Activated T-cell treated with anti-CD3 and anti-CD28 coated beads for 48 hours (primary cell): ENCODE measurements at regions not wholly inside any gene's neighbourhood (a gene's known extent, or its start where the extent isn't known, plus 50 kb on each side); places are given as distances from the start of the nearest gene placed in this dataset.
A peak's percentile ranks its signal among the peaks of the same experiment; 100 is the strongest.

Experiments used
- DNase-seq: peaks from one replicate; pipeline ENCODE4 v3.0.0-alpha.2; 2020; ENCODE audit warnings: low read depth

DNA sequence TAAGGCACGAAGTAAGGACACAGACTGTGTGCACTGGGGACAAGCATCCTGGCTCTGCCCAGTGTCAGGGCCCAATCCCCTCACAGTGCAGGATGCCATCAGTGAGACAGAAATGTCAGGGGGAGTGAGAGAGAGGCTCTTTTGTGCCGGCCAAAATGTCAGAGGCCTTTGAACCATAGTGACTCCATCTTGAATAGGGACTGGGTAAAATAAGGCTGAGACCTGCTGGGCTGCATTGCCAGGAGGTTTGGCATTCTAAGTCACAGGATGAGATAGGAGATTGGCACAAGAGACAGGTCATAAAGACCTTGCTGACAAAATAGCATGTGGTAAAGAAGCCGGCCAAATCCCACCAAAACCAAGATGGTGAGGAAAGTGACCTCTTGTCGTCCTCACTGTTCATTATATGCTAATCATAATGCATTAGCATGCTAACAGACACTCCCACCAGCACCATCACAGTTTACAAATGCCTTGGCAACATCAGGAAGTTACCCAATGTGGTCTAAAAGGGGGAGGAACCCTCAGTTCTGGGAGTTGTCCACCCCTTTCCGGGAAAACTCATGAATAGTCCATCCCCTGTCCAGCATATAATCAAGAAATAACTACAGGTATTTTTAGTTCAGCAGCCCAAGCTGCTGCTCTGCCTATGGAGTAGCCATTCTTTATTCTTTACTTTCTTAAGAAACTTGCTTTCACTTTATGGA lies 337.4 kb downstream of the LPIN1 start:
- DNase-seq: no peak

GRCh38 chr2:12087175-12087574 lies 340.7 kb downstream of the LPIN1 start:
- DNase-seq: no peak

GRCh38 chr2:12087671-12088380 lies 341.4 kb downstream of the LPIN1 start:
- no peak for DNase-seq

- no peak for DNase-seq
These were observed 342.6 kb downstream of the LPIN1 start for GRCh38 chr2:12089001-12089400.

DNA sequence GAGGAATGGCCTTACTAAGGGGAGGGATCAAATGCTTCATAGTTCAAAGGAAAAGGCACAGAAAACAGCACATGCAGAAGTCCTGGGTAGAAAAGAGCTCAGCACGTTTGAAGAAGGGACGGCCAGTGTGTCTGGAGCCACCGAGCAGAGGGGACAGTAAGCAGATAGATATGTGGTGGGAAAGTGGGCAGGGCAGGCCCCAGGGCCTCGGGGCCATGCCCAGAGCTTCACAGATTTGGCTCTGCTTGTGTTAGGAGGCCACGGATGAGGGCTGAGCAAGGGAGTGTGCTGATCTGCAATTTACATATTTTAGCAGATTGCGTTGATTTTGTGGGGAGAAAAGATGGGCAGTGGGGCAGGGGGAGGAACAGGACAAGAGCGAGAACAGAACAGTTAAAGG lies 343.1 kb downstream of the LPIN1 start:
- DNase-seq: no peak

- no peak for DNase-seq
These were observed 343.6 kb downstream of the LPIN1 start for GRCh38 chr2:12090072-12090471.

DNA sequence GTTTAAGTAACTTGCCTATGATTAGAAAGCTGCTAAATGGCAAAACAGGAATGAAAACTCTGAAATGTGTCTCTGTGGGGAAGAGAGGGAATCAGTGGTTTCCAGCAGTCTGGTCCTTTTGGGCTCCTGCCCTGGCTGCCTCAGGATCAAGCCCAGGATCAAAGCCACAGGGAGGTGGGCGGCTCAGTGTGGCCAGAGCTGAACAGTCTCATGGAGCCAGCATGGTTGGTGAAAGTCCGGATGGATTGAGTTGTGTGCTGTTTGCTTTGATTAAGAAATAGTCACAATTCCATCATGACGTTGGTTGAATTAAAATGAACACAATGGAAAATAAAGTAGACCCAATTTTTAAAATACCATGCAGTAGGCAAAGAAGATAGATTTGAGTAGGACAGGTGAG lies 344.2 kb downstream of the LPIN1 start:
- DNase-seq: no peak

DNA sequence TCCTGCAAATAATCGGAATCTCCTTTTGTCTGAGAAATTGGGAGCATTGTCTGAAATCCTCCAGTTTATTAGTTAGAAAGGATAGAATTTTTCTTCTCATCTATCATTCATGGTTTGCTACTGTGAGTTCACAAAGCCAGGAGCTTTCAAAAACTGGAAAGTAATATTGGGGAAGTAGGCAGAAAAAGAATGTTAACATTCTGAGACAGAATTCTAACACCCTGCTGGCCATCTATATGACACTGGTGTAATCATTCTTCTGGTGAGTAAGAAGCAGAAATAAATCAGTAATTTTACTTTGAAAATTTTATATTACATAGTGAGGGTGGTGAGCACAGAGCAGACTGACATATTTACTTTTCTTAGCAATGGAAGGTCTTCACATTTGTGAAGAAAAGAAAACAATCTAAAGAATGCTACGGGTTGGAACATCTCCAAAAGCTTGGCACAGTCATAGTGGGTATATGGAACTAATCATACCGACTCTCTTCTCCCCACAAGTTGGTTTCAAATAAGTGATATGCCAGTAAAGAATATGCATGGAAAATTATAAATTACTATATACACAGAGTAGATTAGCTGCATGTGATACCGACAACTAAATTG lies 344.9 kb downstream of the LPIN1 start:
- no peak for DNase-seq

DNA sequence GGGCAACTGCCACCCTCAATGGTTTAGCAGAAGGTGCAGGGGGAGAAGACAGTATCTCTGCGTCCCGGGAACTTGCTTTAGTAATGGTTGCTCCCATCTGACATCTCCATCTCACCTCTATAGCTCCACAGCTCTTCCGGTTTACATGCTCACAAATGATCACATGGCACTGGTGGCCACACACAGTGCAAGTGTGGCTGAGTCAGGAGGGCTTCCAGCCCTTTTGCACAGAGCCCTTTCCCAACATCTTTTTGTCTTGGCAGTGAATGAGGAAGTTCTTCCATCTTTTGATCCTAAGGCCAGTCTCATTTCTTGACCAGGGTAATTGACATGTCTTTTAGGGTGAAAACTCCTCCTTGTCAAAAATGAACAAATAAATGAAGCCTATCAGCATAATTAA lies 347.7 kb downstream of the LPIN1 start:
- DNase-seq: no peak

DNA sequence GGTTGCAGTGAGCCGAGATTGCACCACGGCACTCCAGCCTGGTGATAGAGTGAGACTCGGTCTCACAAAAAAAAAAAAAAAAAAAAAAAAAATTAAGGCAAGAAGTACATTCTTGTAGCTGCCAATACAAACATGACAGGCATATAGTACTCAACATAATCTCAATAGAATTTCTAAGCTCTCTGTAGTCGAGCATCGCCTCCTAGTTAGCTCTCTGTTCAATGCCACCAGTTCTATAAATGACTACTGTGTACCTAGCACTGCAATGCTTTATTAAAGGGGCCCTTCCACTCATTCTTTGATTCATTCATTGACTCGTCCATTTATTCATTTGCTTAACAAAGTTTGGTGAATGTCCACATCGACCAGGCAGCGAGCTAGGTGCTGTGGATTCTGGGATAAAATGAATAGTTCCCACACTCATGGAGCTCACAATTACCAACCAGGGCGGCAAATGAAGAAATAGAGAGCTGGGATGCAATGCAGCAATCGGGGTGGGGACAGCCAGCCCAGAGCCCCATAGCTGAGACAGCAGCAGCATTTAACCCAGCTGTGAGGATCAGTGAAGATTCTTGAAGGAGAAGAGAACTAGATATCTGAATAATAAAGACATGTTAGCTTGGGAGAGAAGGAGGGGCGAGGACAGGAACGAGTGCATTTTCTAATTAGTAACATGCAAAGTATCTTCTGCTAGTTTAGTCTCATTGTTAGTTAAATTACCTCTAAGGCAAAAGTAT lies 349.8 kb downstream of the LPIN1 start:
- DNase-seq: no peak

GRCh38 chr2:12096788-12097449 lies 350.5 kb downstream of the LPIN1 start:
- no peak for DNase-seq

DNA sequence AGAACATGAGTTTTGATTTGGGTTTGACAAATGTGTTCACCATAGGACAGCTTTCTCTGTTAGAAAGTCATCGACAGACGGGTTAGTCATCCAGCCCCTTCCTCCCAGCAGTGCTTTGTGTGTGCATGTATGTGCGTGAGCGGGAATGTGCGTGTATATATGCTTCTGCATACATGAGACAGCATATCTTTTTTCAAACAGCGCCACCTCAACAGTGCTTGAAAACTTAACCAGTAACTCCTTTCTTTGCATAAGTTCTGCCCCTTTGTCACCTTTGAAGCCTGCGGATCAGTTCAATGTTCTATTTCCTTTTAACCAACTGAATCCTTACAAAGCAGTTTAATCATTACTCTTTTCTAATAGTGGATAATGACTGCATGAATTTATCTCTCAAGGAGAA lies 351.4 kb downstream of the LPIN1 start:
- no peak for DNase-seq

DNA sequence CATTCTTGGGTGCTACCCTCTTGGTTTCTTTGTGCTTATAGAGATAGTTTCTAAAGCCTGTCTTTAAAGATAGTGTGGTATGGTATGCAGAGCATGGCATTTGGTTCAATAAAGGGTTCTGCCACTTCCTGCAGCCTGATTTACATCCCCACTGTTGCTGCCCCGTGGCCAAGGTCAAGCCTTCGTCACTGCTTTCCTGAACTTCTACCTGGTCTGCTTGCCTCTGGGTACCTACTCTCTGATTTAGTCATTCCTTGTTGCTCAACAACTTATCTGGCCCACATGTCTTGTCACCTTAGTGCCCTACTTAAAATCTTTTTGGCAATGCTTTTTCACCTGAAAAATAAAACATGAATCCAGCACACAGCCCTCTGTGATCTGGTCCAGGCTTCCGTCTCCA lies 352.9 kb downstream of the LPIN1 start:
- DNase-seq: no peak

DNA sequence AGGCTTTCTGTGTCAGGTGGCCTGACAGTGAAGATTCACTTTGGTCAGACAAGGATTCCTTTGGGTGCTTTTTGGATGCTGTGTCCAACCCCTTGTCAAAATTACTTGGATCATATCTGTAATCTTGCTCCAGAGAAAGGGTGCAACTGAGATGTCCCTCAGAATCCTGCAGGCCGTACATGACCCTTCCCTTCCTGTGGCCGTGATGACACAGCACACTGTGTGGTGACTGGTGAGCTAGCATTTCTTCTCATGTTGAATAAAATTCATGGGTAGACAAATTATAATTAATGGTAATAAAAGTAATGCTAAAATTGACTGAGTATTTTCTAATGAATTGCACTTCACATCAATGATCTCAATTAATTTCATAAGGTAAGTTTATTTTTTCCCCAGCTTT lies 356.2 kb downstream of the LPIN1 start:
- no peak for DNase-seq

- DNase-seq: no peak
These were observed 358.7 kb downstream of the LPIN1 start for GRCh38 chr2:12105180-12105579.

GRCh38 chr2:12106440-12107080 lies 360.1 kb downstream of the LPIN1 start:
- peak; percentile 38 for DNase-seq

GRCh38 chr2:12107321-12107720 lies 360.9 kb downstream of the LPIN1 start:
- DNase-seq: no peak

DNA sequence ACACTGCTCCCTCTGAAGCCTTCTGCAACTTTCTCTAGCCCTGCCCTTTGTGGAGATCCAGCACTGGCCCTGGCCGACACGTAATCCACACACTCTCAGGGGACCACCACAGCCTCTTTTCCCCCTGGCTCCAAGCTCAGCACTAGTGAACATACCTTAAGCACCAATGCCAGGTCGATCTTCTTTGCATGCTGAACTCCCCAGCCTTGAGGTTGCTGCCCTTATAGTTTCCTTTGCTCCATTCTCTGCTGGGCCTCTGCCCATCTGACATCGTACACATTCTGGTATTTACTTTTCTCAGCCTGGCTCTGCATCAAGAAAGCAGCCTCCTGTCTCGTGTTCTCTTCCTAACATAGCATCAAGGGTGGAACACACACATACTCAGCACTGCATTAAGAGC lies 361.5 kb downstream of the LPIN1 start:
- DNase-seq: no peak

GRCh38 chr2:12109363-12110017 lies 363.1 kb downstream of the LPIN1 start:
- DNase-seq: no peak

DNA sequence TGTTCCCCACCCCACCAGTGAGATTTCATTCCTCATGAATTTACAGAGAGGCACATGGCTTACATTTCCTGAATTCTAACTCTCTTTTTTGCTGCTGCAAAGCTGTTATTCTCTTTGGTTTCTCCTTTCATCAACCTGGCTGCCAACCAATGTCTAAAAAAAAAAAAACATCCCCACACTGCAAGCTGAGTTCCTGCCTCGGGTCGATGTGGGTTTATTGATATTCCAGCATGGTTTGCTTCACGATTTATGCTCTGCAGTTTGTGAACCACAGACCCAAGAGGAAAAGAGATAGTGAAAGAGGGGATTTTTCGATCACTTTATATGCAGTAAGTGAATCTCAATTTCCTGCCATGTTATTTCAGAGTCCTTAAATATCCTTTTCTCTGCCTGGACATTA lies 363.6 kb downstream of the LPIN1 start:
- no peak for DNase-seq

DNA sequence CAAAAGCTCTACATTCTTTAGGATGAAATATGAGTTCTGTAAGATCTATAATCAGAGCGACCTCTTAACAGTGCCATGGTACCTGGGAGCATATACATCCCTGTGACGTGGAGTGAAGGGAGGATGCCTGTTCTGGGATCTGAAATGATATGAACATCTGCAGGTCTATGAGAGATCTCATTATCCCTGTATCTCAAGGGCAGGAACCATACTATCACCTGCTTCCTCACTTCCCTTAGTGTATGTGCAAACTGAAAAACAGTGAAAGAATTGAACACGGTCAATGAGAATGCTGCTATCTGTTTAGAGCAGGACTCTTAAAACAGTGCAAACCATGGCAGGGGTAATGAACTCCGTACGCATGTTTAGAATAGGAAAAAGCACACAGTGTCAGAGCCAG lies 364.0 kb downstream of the LPIN1 start:
- DNase-seq: no peak
